ENCODE measurements at regions not wholly inside any gene's neighbourhood (a gene's known extent, or its start where the extent isn't known, plus 50 kb on each side); places are given as distances from the start of the nearest gene placed in this dataset.
A peak's percentile ranks its signal among the peaks of the same experiment; 100 is the strongest.

- TF ChIP-seq, protein P1, sequence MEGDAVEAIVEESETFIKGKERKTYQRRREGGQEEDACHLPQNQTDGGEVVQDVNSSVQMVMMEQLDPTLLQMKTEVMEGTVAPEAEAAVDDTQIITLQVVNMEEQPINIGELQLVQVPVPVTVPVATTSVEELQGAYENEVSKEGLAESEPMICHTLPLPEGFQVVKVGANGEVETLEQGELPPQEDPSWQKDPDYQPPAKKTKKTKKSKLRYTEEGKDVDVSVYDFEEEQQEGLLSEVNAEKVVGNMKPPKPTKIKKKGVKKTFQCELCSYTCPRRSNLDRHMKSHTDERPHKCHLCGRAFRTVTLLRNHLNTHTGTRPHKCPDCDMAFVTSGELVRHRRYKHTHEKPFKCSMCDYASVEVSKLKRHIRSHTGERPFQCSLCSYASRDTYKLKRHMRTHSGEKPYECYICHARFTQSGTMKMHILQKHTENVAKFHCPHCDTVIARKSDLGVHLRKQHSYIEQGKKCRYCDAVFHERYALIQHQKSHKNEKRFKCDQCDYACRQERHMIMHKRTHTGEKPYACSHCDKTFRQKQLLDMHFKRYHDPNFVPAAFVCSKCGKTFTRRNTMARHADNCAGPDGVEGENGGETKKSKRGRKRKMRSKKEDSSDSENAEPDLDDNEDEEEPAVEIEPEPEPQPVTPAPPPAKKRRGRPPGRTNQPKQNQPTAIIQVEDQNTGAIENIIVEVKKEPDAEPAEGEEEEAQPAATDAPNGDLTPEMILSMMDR (conservative IDR thresholded peaks at IDR 0.05), result peak; percentile 76
- no peak for TF ChIP-seq EZH2 (IDR thresholded peaks at IDR 0.05; ENCODE audit: low read depth)
Measured at GRCh38 chr7:13276977-13277376, 589.5 kb downstream of the ARL4A start.

All from PC-9 (cell line).